ENCODE measurements at regions not wholly inside any gene's neighbourhood (a gene's known extent, or its start where the extent isn't known, plus 50 kb on each side); places are given as distances from the start of the nearest gene placed in this dataset.
"Not testable (repeated sequence)": the region's sequence is repeated elsewhere in the genome, so short reads cannot be mapped to it uniquely, and the experiment has no call there.

GRCh38 chr4:184907810-184908209 is 82.0 kb upstream of the ACSL1 start:
- no peak for DNase-seq

- DNase-seq, result no peak
Measured at GRCh38 chr4:184911310-184911709, 85.5 kb upstream of the ACSL1 start.

- DNase-seq, result no peak
Measured at GRCh38 chr4:184913356-184914143, 87.8 kb upstream of the ACSL1 start.

DNA sequence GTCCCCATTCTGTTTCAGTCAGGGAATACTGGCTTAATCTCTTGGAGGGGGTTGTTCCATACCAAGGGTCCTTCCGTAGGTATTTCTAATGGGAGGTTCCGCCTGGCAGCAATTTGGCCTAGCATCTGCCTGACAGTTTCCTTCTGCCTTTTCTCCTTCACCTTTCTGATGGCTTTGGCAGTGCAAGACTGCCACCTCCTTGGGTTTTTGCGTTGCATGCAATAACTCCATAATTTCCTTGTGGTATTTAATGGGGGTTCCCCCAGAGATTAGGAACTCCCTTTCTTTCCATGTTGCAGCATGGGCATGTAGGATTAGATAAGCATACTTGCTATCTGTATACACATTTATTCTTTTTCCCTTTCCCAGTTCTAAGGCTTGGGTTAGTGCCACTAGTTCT is 93.0 kb upstream of the ACSL1 start:
- DNase-seq, result not testable (repeated sequence)

DNA sequence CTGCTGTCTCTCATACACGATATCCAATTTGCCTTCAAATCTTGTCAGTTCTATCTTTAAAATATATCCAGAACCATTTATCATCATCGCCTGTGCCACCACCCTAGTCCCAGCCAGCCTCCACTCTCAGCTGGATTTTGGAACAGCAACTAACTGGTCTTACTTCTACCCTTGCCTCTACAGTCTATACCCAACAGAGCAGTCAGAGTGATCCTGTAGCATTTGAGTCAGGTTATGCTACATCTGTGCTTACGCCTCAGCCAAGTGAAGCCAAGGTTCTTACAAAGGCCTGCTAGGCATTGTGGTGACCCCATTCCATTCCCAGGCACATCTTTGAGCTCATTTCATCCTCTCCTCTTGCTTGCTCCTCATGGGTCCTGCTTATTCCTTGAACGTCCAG is 95.7 kb upstream of the ACSL1 start:
- DNase-seq, result no peak

- DNase-seq, result no peak
Measured at GRCh38 chr4:184922301-184922700, 96.0 kb upstream of the HELT start.

DNA sequence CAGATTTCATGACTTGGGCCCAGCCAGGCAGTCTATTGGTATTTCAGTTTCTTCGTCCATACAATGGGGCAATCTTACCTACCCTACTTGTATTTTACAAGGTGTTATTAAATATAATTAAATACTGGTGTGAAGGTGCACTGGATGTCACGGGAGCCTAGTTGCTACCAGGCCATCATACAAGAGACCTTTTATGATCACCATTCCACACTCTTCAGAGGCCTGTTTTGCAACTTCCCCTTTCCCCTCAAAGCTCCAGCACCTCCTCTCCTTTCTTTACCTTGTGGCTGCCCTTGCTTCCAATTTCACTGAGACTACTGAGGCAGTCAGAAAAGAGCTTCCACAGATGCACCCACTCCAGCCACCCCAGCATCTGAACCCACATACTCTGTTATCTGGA is 93.8 kb upstream of the HELT start:
- DNase-seq, result no peak

- DNase-seq, result no peak
Measured at GRCh38 chr4:184929476-184929875, 88.8 kb upstream of the HELT start.

- DNase-seq, result no peak
Measured at GRCh38 chr4:184930026-184930425, 88.3 kb upstream of the HELT start.

DNA sequence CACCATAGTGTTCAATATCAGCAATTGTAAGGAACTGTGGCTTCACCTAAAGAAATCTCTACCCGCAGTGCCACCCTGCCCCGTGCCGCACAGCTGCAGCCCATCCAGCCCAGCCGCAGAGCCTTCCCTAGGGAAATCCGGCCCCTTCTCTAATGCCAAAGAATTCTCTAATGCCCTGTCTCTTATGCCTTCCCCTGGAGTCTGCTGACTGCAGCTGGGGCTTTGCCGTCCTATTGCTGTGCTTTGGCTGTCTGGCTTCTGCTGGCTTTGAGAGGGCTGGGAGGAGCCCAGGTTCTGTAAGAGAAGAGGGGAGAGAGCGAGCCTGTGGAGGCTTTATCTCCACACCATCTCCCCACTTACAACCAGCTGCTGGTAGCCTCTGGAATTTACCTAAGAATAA is 85.9 kb upstream of the HELT start:
- DNase-seq, result no peak

GRCh38 chr4:184933311-184933710 is 85.0 kb upstream of the HELT start:
- DNase-seq, result no peak

DNA sequence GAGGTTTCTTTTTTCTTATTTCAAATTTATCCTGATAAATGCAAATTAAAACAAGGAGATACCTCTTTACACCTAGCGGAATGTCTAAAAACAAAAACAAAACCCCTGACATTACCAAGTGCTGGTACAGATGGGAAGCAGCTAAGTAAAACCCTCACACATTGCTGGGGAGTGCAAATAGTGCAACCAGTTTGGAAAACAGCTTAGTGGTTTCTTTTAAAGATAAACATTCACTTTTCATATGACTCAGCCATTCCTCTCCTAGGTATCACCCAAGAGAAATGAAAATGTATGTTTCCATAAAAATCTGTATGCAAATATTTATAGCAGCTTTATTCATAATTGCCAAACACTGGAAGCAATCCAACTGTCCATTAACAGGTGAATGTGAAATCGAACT is 84.1 kb upstream of the HELT start:
- no peak for DNase-seq

DNA sequence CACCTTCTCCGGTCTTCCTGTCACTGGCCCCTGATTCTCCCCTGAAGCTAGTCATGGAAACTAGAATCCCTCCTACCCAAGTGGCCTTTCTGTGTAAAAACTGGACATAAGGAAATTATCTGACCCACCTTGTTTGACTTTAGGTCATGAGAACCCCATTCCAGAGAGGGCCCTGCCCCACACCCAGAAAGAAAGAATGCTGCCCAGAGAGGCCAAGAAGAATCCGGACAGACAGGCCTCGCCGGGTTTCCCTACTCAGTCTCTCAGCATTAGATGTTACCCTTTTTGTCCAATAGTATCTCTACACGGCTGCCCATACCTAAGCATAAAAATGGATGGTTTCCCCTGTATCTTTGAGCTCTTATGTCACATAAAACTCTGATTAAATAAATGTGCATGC is 83.3 kb upstream of the HELT start:
- no peak for DNase-seq

- no peak for DNase-seq
Measured at GRCh38 chr4:184936071-184936470, 82.2 kb upstream of the HELT start.

DNA sequence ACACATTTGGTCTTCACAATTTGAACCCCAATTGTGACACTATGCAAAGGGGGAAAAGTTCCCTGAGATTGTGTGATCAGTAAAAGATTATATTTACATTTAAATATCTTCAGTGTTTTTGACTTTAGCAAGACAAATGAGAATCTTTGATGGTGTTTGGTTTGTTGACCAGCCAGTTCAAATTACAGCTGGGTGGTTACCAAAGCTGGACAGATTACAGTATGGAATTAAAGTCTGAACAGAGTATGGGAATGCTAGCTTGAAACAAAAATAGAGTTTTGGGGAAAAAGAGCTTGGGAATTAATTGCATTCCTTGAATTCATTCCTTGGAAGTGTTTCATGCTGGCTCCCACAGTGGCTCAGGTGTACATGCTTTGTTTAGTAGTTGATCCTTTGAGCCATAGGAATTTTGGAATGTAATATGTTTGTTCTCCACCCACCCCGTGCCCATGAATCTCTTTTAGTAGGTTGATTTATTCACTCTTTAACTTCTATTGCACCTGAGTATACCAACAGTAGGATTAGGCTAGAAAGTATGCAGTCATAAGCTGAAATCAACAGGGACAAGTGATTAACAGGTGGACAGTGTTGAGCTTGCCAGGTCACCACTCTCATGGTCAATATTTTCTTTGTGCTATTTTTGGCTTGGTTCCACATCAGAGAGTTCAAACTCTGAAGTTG is 81.1 kb upstream of the HELT start:
- DNase-seq, result no peak

- DNase-seq, result no peak
Measured at GRCh38 chr4:184937745-184938144, 80.5 kb upstream of the HELT start.

GRCh38 chr4:184938871-184939270 is 79.4 kb upstream of the HELT start:
- DNase-seq, result no peak

DNA sequence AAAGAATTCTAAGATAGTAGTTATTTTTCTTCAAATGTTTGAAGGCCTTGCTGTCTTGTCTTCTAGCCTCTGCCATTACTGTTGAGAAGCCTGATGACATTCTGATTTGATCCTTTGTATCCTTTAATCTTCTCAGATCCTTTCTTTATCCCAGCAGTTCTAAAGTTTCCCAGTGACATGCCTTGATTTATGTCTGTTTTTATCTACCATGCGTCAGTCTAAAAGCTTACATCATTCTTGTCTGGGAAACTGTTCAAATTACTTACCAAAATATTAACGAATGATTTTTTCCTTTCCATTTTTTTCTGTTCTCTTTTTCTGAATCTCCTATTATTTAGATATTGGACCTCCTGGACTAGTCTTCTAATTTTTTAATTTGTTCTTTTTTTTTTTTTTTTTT is 78.3 kb upstream of the HELT start:
- no peak for DNase-seq

- no peak for DNase-seq
Measured at GRCh38 chr4:184940500-184940899, 77.8 kb upstream of the HELT start.

GRCh38 chr4:184941671-184942418 is 76.4 kb upstream of the HELT start:
- DNase-seq, result no peak

- no peak for DNase-seq
Measured at GRCh38 chr4:184942444-184943425, 75.6 kb upstream of the HELT start.

DNA sequence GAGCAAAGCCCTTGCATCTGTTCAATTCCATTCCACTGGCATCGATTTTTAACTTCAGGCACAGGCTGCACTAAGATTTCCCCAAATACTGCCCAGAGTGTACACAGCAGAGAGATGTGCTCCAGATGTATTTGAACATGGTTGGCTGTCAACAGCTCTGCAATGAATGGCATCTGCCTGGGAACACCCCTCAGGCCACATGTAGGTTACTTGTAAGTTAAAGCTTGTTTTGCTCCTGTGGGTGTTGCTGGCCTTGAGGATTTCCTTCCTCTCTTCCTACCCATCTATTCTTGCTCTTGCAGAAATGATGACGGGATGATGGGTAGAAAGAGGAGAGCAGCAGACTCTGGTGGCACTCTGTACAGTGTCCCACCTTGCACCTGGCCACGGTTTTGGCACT is 69.3 kb upstream of the HELT start:
- no peak for DNase-seq

All from activated CD4-positive, CD25-positive, alpha-beta regulatory T cell (primary cell).